AG04449 (cell line): ENCODE measurements at regions not wholly inside any gene's neighbourhood (a gene's known extent, or its start where the extent isn't known, plus 50 kb on each side); places are given as distances from the start of the nearest gene placed in this dataset.

Experiments used
- CTCF ChIA-PET: fragments of 350-600 bp; formaldehyde crosslinking; extraction: SDS; loops from one replicate; lab custom pipeline; 2021; ENCODE audit warnings: antibody characterized with exemption; lab: Yijun Ruan, JAX
- POLR2A ChIA-PET: fragments of 400-600, 350-600 bp; formaldehyde crosslinking; extraction: SDS; loops from one replicate; lab custom pipeline; 2020; ENCODE audit warnings: antibody characterized with exemption, inconsistent platforms; lab: Yijun Ruan, JAX
- DNase-seq: peaks from one replicate; pipeline ENCODE4 v3.0.0-alpha.2; 2010; ENCODE audit warnings: low read depth, low spot score
- H3K4me3 ChIP-seq: 2 replicates; pipeline ENCODE4 v1.5.1; 2011; ENCODE audit warnings: low read depth, mild to moderate bottlenecking, control low read depth, low read length
- CTCF ChIP-seq: IDR thresholded peaks from one replicate; pipeline ENCODE4 v1.5.1; 2011; ENCODE audit warnings: mild to moderate bottlenecking, moderate library complexity, low read length, control low read depth, inconsistent platforms; ENCODE audit not compliant: insufficient read depth; ENCODE audit errors: missing control alignments

DNA sequence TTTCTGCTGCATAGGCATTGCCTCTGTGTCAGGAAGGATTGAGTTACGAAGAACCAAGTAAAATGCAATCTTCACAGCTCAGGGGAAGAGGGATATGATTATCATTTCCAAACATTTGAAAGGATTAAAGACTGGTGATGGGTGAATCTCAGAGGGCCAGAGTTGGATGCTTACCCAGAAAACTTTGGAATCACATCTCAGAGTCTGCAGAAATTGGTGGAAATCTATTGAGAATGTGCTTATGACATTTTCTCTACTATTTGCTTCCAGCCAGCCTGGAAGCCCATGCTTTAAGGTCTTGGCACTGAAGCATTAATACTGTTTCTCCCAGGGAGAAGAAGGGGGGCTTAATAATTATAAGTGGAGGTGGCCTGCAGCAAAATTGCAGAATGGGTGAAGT is 1301.4 kb upstream of the PIK3C3 start:
- TF ChIP-seq CTCF, result no peak
- DNase-seq, result no peak
- CTCF ChIA-PET, result no interaction called here
- H3K4me3 ChIP-seq, result no peak overlapping the region
- POLR2A ChIA-PET, result no interaction called here

GRCh38 chr18:40652321-40652720 is 1302.7 kb upstream of the PIK3C3 start:
- POLR2A ChIA-PET, result no interaction called here
- no peak for TF ChIP-seq CTCF
- no peak for DNase-seq
- CTCF ChIA-PET, result no interaction called here
- H3K4me3 ChIP-seq, result no peak overlapping the region

- TF ChIP-seq CTCF, result no peak
- CTCF ChIA-PET, result no interaction called here
- POLR2A ChIA-PET, result no interaction called here
- H3K4me3 ChIP-seq, result no peak overlapping the region
- DNase-seq, result no peak
These were observed 1303.9 kb upstream of the PIK3C3 start for GRCh38 chr18:40651163-40651562.

- TF ChIP-seq CTCF, result no peak
- ChIA-PET POLR2A (no interaction called here), CTCF (no interaction called here)
- no peak for DNase-seq
- H3K4me3 ChIP-seq, result no peak overlapping the region
These were observed 1312.3 kb upstream of the PIK3C3 start for GRCh38 chr18:40642692-40643229.

- DNase-seq, result no peak
- TF ChIP-seq CTCF, result no peak
- CTCF ChIA-PET, result no interaction called here
- H3K4me3 ChIP-seq, result no peak overlapping the region
- POLR2A ChIA-PET, result no interaction called here
These were observed 1323.7 kb upstream of the PIK3C3 start for GRCh38 chr18:40631319-40631718.

DNA sequence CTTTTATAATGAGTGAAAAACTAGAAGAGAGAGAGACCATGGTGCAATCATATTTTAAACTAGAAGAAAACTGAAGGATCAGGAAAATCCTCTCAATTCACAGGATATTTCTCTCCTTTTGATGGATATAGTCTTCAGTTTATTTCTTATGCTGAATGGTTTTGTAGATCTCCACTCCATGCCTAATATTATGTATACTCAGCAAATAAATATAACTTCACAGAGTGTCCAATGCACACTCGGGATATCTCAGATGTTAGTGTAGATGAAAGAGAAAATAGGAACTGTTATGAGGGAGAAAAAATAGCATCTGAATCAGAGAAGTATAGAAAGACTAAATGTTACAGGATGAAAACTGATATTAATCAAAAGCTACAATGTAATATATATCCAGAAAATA is 1324.5 kb upstream of the PIK3C3 start:
- no peak for TF ChIP-seq CTCF
- no peak overlapping the region for H3K4me3 ChIP-seq
- POLR2A ChIA-PET, result no interaction called here
- CTCF ChIA-PET, result no interaction called here
- DNase-seq, result no peak
